ENCODE measurements at regions not wholly inside any gene's neighbourhood (a gene's known extent, or its start where the extent isn't known, plus 50 kb on each side); places are given as distances from the start of the nearest gene placed in this dataset.

DNA sequence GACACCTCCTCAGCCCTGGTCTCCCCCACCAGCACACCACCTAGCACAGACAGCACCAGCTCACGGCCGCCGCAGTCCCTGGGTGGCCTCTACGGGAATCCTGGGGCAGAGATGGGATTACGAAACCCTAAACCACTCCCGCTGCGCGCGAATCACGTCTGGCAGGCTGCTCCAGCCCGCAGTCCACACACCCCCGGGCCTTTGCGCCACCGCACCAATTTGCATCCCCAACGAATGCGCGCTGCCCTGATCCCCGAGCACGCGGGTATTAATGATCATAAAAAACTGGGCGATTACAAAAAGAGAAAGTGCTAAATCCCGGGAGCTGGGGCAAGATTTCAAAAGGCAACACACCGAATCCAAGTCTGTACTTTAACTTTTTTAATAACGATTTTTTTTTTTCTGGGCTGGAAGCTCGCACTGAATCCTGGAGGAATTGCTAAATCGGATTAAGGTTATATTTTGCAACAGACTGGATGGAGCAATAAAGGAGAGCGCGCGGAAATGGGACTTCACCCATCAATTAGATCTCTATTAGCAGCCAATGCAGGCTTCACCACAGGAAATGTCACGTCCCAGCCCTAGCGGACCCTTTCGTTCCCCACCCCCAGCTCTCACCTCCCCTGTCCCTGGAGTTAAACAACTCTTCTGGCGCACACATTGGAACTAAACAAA, 69.8 kb upstream of the TMEM33 start:
- Histone ChIP-seq H3K9ac (ENCODE audit: low read length) (no peak overlapping the region), H3K4me1 (ENCODE audit: insufficient read depth, low read length) (peaks cover 2% of the 10 kb centered on the region), H3K4me3 (ENCODE audit: insufficient read depth, low read depth, low read length) (no peak overlapping the region), H4K20me1 (ENCODE audit: insufficient read depth, low read length) (no peaks in the 10 kb centered on the region), H2AFZ (ENCODE audit: low read depth, low read length) (no peak overlapping the region), H3K27ac (ENCODE audit: low read depth, low read length) (no peak overlapping the region), H3K9me3 (ENCODE audit: insufficient read depth, low read depth, low read length) (peaks cover 2% of the 10 kb centered on the region), H3K4me2 (ENCODE audit: low read length) (no peak overlapping the region), H3K27me3 (ENCODE audit: insufficient read depth, low read length) (peaks cover 68% of the 10 kb centered on the region), H3K79me2 (ENCODE audit: insufficient read depth, low read length) (no peaks in the 10 kb centered on the region), H3K36me3 (ENCODE audit: insufficient read depth, low read length) (no peaks in the 10 kb centered on the region)
- H3K36me3 Mint-ChIP-seq (ENCODE audit: low read depth, unreplicated experiment) = no peaks in the 10 kb centered on the region
- H3K4me1 Mint-ChIP-seq (ENCODE audit: low read depth, unreplicated experiment) = peaks cover 5% of the 10 kb centered on the region
- H3K27ac Mint-ChIP-seq (ENCODE audit: unreplicated experiment) = no peak overlapping the region
- no peak for FAIRE-seq
- peak; percentile 18 for TF ChIP-seq EZH2 (IDR thresholded peaks at IDR 0.05; ENCODE audit: insufficient read depth, low read length)
- TF ChIP-seq, protein P1, sequence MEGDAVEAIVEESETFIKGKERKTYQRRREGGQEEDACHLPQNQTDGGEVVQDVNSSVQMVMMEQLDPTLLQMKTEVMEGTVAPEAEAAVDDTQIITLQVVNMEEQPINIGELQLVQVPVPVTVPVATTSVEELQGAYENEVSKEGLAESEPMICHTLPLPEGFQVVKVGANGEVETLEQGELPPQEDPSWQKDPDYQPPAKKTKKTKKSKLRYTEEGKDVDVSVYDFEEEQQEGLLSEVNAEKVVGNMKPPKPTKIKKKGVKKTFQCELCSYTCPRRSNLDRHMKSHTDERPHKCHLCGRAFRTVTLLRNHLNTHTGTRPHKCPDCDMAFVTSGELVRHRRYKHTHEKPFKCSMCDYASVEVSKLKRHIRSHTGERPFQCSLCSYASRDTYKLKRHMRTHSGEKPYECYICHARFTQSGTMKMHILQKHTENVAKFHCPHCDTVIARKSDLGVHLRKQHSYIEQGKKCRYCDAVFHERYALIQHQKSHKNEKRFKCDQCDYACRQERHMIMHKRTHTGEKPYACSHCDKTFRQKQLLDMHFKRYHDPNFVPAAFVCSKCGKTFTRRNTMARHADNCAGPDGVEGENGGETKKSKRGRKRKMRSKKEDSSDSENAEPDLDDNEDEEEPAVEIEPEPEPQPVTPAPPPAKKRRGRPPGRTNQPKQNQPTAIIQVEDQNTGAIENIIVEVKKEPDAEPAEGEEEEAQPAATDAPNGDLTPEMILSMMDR (IDR thresholded peaks at IDR 0.05; ENCODE audit: insufficient read depth, low read depth, low read length) = no peak
- peaks cover 2% of the 10 kb centered on the region for H3K9me3 Mint-ChIP-seq (ENCODE audit: unreplicated experiment)
- H3K27me3 Mint-ChIP-seq (ENCODE audit: low read depth, unreplicated experiment) = peaks cover 83% of the 10 kb centered on the region
- H3K4me3 Mint-ChIP-seq (ENCODE audit: unreplicated experiment) = no peak overlapping the region
- DNase-seq (ENCODE audit: low read depth) = no peak

DNA sequence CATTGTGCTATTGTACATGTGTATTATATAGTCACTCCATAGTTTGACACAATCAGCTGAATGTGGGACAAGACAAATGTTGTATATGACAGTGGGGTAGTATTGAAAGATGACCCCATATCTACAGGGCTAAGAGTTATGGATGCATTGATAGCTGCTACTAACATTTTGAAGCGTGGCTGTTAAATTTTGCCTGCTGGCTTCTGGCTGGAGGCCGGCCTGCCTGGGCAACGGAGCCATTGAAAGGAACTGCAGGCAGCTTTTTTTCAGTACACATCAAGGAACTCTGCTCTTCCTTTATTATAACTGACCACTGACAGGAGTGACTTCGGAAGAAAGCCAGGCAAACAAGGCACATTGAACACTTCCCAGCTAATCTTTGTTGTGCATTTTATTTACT, 76.1 kb upstream of the TMEM33 start:
- Mint-ChIP-seq H3K4me1 (ENCODE audit: low read depth, unreplicated experiment) (no peaks in the 10 kb centered on the region), H3K27me3 (ENCODE audit: low read depth, unreplicated experiment) (peaks cover 41% of the 10 kb centered on the region), H3K36me3 (ENCODE audit: low read depth, unreplicated experiment) (no peaks in the 10 kb centered on the region), H3K9me3 (ENCODE audit: unreplicated experiment) (no peaks in the 10 kb centered on the region), H3K4me3 (ENCODE audit: unreplicated experiment) (no peak overlapping the region), H3K27ac (ENCODE audit: unreplicated experiment) (no peak overlapping the region)
- FAIRE-seq (no peak), DNase-seq (ENCODE audit: low read depth) (no peak)
- Histone ChIP-seq H3K27ac (ENCODE audit: low read depth, low read length) (no peak overlapping the region), H3K27me3 (ENCODE audit: insufficient read depth, low read length) (peaks cover 24% of the 10 kb centered on the region), H3K4me3 (ENCODE audit: insufficient read depth, low read depth, low read length) (no peak overlapping the region), H3K36me3 (ENCODE audit: insufficient read depth, low read length) (no peaks in the 10 kb centered on the region), H4K20me1 (ENCODE audit: insufficient read depth, low read length) (no peaks in the 10 kb centered on the region), H3K9me3 (ENCODE audit: insufficient read depth, low read depth, low read length) (no peaks in the 10 kb centered on the region), H2AFZ (ENCODE audit: low read depth, low read length) (no peak overlapping the region), H3K79me2 (ENCODE audit: insufficient read depth, low read length) (no peaks in the 10 kb centered on the region), H3K4me2 (ENCODE audit: low read length) (no peak overlapping the region), H3K9ac (ENCODE audit: low read length) (no peak overlapping the region), H3K4me1 (ENCODE audit: insufficient read depth, low read length) (no peaks in the 10 kb centered on the region)
- no peak for TF ChIP-seq EZH2 (IDR thresholded peaks at IDR 0.05; ENCODE audit: insufficient read depth, low read length)
- TF ChIP-seq, protein P1 (IDR thresholded peaks at IDR 0.05; ENCODE audit: insufficient read depth, low read depth, low read length) = no peak

DNA sequence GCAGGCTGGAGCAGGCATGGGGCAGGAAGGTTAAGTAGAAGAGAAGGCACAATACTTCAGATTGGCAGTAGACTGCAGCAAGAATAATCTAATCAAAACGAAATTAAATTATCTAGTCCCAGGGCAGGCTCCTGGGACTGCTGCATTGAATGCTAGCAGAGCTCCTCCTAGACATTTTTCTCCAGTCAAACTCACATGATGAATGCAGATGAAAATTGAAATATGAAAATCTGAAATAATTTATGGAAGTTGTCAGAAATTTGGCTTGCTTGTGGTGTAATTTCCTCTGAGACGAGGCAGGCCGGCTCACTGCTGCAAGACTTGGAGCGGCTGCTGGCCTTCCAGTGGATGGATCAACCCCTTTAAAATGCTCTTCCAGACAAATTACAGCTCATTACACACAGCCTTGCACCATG, 78.0 kb upstream of the TMEM33 start:
- DNase-seq (ENCODE audit: low read depth) (no peak), FAIRE-seq (no peak)
- Histone ChIP-seq H3K9ac (ENCODE audit: low read length) (no peak overlapping the region), H3K79me2 (ENCODE audit: insufficient read depth, low read length) (no peaks in the 10 kb centered on the region), H3K27ac (ENCODE audit: low read depth, low read length) (no peak overlapping the region), H3K27me3 (ENCODE audit: insufficient read depth, low read length) (peaks cover 13% of the 10 kb centered on the region), H3K36me3 (ENCODE audit: insufficient read depth, low read length) (no peaks in the 10 kb centered on the region), H3K9me3 (ENCODE audit: insufficient read depth, low read depth, low read length) (no peaks in the 10 kb centered on the region), H3K4me3 (ENCODE audit: insufficient read depth, low read depth, low read length) (no peak overlapping the region), H4K20me1 (ENCODE audit: insufficient read depth, low read length) (no peaks in the 10 kb centered on the region), H2AFZ (ENCODE audit: low read depth, low read length) (no peak overlapping the region), H3K4me1 (ENCODE audit: insufficient read depth, low read length) (no peaks in the 10 kb centered on the region), H3K4me2 (ENCODE audit: low read length) (no peak overlapping the region)
- H3K27ac Mint-ChIP-seq (ENCODE audit: unreplicated experiment) = no peak overlapping the region
- H3K4me1 Mint-ChIP-seq (ENCODE audit: low read depth, unreplicated experiment) = no peaks in the 10 kb centered on the region
- H3K27me3 Mint-ChIP-seq (ENCODE audit: low read depth, unreplicated experiment) = peaks cover 30% of the 10 kb centered on the region
- no peaks in the 10 kb centered on the region for H3K36me3 Mint-ChIP-seq (ENCODE audit: low read depth, unreplicated experiment)
- no peaks in the 10 kb centered on the region for H3K9me3 Mint-ChIP-seq (ENCODE audit: unreplicated experiment)
- TF ChIP-seq, protein P1 (IDR thresholded peaks at IDR 0.05; ENCODE audit: insufficient read depth, low read depth, low read length) = no peak
- no peak for TF ChIP-seq EZH2 (IDR thresholded peaks at IDR 0.05; ENCODE audit: insufficient read depth, low read length)
- no peak overlapping the region for H3K4me3 Mint-ChIP-seq (ENCODE audit: unreplicated experiment)

All from astrocyte (in vitro differentiated cells and primary cell).